ENCODE measurements at regions not wholly inside any gene's neighbourhood (a gene's known extent, or its start where the extent isn't known, plus 50 kb on each side); places are given as distances from the start of the nearest gene placed in this dataset.

- H3K36me3 ChIP-seq (ENCODE audit: control insufficient read depth in 2 of 2, extremely low read depth in 1 of 2, insufficient read depth in 2 of 2, low read length in 2 of 2) = no peaks in the 10 kb centered on the region
- no peak overlapping the region for H3K4me2 ChIP-seq (ENCODE audit: control insufficient read depth, extremely low read depth, insufficient read depth, low read depth, low read length)
- no peak for DNase-seq (ENCODE audit: low read depth, low spot score)
- H3K9me3 ChIP-seq (ENCODE audit: control insufficient read depth, low read depth, low read length) = no peaks in the 10 kb centered on the region
- TF ChIP-seq, protein P1, sequence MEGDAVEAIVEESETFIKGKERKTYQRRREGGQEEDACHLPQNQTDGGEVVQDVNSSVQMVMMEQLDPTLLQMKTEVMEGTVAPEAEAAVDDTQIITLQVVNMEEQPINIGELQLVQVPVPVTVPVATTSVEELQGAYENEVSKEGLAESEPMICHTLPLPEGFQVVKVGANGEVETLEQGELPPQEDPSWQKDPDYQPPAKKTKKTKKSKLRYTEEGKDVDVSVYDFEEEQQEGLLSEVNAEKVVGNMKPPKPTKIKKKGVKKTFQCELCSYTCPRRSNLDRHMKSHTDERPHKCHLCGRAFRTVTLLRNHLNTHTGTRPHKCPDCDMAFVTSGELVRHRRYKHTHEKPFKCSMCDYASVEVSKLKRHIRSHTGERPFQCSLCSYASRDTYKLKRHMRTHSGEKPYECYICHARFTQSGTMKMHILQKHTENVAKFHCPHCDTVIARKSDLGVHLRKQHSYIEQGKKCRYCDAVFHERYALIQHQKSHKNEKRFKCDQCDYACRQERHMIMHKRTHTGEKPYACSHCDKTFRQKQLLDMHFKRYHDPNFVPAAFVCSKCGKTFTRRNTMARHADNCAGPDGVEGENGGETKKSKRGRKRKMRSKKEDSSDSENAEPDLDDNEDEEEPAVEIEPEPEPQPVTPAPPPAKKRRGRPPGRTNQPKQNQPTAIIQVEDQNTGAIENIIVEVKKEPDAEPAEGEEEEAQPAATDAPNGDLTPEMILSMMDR (optimal IDR thresholded peaks at IDR 0.05 in 1 of 3, IDR thresholded peaks at IDR 0.05 in 1 of 3, conservative IDR thresholded peaks at IDR 0.05 in 1 of 3; ENCODE audit: extremely low read depth in 1 of 3, insufficient read depth in 2 of 3, low read length in 3 of 3) = no peak
- no peak for TF ChIP-seq EZH2 (IDR thresholded peaks at IDR 0.05; ENCODE audit: low read length)
- H3K9ac ChIP-seq (ENCODE audit: control insufficient read depth, extremely low read depth, insufficient read depth, low read length) = no peak overlapping the region
- dilution Hi-C loops (cut with MboI; ENCODE audit: extremely low pct_ligation_motif_present, low sequenced_read_pairs) = no loop called here
- no peaks in the 10 kb centered on the region for H3K27me3 ChIP-seq (ENCODE audit: control insufficient read depth, extremely low read depth, insufficient read depth, low read length)
- no peak overlapping the region for H3K27ac ChIP-seq (ENCODE audit: control insufficient read depth, insufficient read depth, low read length)
- H2AFZ ChIP-seq (ENCODE audit: control insufficient read depth, low read length) = no peak overlapping the region
- no peaks in the 10 kb centered on the region for H3K79me2 ChIP-seq (ENCODE audit: control insufficient read depth, insufficient read depth, low read length)
- H3K4me1 ChIP-seq (ENCODE audit: control insufficient read depth, extremely low read depth, insufficient read depth, low read length) = no peaks in the 10 kb centered on the region
- H3K9me1 ChIP-seq (ENCODE audit: control insufficient read depth, extremely low read depth, insufficient read depth, low read length) = no peaks in the 10 kb centered on the region
- H4K20me1 ChIP-seq (ENCODE audit: control insufficient read depth, extremely low read depth, insufficient read depth, low read length) = no peaks in the 10 kb centered on the region
- no peak for FAIRE-seq
- H3K4me3 ChIP-seq (ENCODE audit: control insufficient read depth in 2 of 3, extremely low read depth in 1 of 3, insufficient read depth in 2 of 3, low read depth in 1 of 3, low read length in 3 of 3) = no peak overlapping the region
These were observed 851.7 kb upstream of the MAP3K7 start for GRCh38 chr6:91438570-91438969.

- Histone ChIP-seq H3K9me3 (ENCODE audit: control insufficient read depth, low read depth, low read length) (no peaks in the 10 kb centered on the region), H3K4me2 (ENCODE audit: control insufficient read depth, extremely low read depth, insufficient read depth, low read depth, low read length) (no peak overlapping the region), H3K9ac (ENCODE audit: control insufficient read depth, extremely low read depth, insufficient read depth, low read length) (no peak overlapping the region), H4K20me1 (ENCODE audit: control insufficient read depth, extremely low read depth, insufficient read depth, low read length) (no peaks in the 10 kb centered on the region), H3K9me1 (ENCODE audit: control insufficient read depth, extremely low read depth, insufficient read depth, low read length) (no peaks in the 10 kb centered on the region), H3K27ac (ENCODE audit: control insufficient read depth, insufficient read depth, low read length) (no peak overlapping the region), H2AFZ (ENCODE audit: control insufficient read depth, low read length) (no peak overlapping the region), H3K36me3 (ENCODE audit: control insufficient read depth in 2 of 2, extremely low read depth in 1 of 2, insufficient read depth in 2 of 2, low read length in 2 of 2) (no peaks in the 10 kb centered on the region), H3K27me3 (ENCODE audit: control insufficient read depth, extremely low read depth, insufficient read depth, low read length) (no peaks in the 10 kb centered on the region), H3K79me2 (ENCODE audit: control insufficient read depth, insufficient read depth, low read length) (no peaks in the 10 kb centered on the region), H3K4me3 (ENCODE audit: control insufficient read depth in 2 of 3, extremely low read depth in 1 of 3, insufficient read depth in 2 of 3, low read depth in 1 of 3, low read length in 3 of 3) (no peak overlapping the region), H3K4me1 (ENCODE audit: control insufficient read depth, extremely low read depth, insufficient read depth, low read length) (no peaks in the 10 kb centered on the region)
- no peak for DNase-seq (ENCODE audit: low read depth, low spot score)
- no peak for TF ChIP-seq EZH2 (IDR thresholded peaks at IDR 0.05; ENCODE audit: low read length)
- TF ChIP-seq, protein P1 (optimal IDR thresholded peaks at IDR 0.05 in 1 of 3, IDR thresholded peaks at IDR 0.05 in 1 of 3, conservative IDR thresholded peaks at IDR 0.05 in 1 of 3; ENCODE audit: extremely low read depth in 1 of 3, insufficient read depth in 2 of 3, low read length in 3 of 3) = no peak
- dilution Hi-C loops (cut with MboI; ENCODE audit: extremely low pct_ligation_motif_present, low sequenced_read_pairs) = no loop called here
- no peak for FAIRE-seq
These were observed 850.5 kb upstream of the MAP3K7 start for GRCh38 chr6:91437315-91437729.

Measured in keratinocyte (primary cell).